Heart left ventricle (tissue), 13 donors: ENCODE measurements at regions not wholly inside any gene's neighbourhood (a gene's known extent, or its start where the extent isn't known, plus 50 kb on each side); places are given as distances from the start of the nearest gene placed in this dataset.

Experiments used
- POLR2A ChIP-seq, 2 donors: fragments of 450-650 bp; IDR thresholded peaks; one replicate each; pipeline ENCODE4 v1.6.1; 2017; ENCODE audit warnings: antibody characterized with exemption in 2 of 2, mild to moderate bottlenecking in 2 of 2, moderate library complexity in 2 of 2
- TF ChIP-seq, protein P1 (sequence below), 12 donors: fragments of 200-600 bp; sonication (generic) in 4 of 12; IDR thresholded peaks; one replicate each; pipeline versions ENCODE4 v1.5.0 to v1.8.0; 2018 to 2022; ENCODE audit warnings: antibody characterized with exemption in 12 of 12, mild to moderate bottlenecking in 5 of 12
- donor health status: ischemic (EF 13 %, LVEDD 7.1; RV severe dilation, severe dysfunction).
- donor health status: DM: no; HTN: yes; CAD: no.
- donor health status: DM: no; HTN: no; CAD: no.
- donor health status: ischemic (EF 25% LVEDD 6.9; RV normal size, moderate dysfunction).
- donor health status: ischemic (EF 25% LVEDD 5.7; RV mildly dilated, moderate dysfunction).
- donor health status: ischemic (EF 35%, LVEDD 5.7; RV mildly dilated, moderate dysfunction).
- donor health status: nonischemic (EF 11% LVEDD 7.7; RV severe dilation, severe dysfunction).
- donor health status: DM: yes; HTN: yes; CAD: no.
- donor health status: PGD.
- donor health status: ischemic (EF 29% LVEDD 5.4; RV normal size, mild dysfunction).
- donor health status: nonischemic (EF 23%, LVEDD 6.1; RV moderate dilation, normal function).

DNA sequence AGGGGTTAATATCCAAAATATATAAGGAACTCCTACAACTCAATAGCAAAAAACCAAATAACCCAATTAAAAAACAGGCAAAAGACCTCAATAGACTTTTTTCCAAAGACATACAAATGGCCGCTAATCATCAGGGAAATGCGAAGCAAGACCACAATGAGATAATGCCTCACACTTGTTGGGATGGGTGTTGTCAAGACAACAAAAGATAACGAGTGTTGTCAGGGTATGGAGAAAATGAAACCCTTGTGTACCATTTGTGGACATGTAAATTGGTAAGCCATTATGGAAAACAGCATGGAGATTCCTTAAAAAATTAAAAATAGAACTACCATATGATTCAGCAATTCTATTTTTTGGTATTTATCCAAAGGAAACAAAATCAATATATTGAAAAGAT is 620.2 kb downstream of the ACTL7B start:
- TF ChIP-seq, protein P1, sequence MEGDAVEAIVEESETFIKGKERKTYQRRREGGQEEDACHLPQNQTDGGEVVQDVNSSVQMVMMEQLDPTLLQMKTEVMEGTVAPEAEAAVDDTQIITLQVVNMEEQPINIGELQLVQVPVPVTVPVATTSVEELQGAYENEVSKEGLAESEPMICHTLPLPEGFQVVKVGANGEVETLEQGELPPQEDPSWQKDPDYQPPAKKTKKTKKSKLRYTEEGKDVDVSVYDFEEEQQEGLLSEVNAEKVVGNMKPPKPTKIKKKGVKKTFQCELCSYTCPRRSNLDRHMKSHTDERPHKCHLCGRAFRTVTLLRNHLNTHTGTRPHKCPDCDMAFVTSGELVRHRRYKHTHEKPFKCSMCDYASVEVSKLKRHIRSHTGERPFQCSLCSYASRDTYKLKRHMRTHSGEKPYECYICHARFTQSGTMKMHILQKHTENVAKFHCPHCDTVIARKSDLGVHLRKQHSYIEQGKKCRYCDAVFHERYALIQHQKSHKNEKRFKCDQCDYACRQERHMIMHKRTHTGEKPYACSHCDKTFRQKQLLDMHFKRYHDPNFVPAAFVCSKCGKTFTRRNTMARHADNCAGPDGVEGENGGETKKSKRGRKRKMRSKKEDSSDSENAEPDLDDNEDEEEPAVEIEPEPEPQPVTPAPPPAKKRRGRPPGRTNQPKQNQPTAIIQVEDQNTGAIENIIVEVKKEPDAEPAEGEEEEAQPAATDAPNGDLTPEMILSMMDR (IDR thresholded peaks at IDR 0.05): no peak
- no peak for TF ChIP-seq POLR2A (IDR thresholded peaks at IDR 0.05)
